GM19452 (cell line): ENCODE measurements at regions not wholly inside any gene's neighbourhood (a gene's known extent, or its start where the extent isn't known, plus 50 kb on each side); places are given as distances from the start of the nearest gene placed in this dataset.
"Not testable (repeated sequence)": the region's sequence is repeated elsewhere in the genome, so short reads cannot be mapped to it uniquely, and the experiment has no call there.

ENCODE experiments used
- ATAC-seq: cut with Tn5 transposase; IDR thresholded peaks from one replicate; pipeline ENCODE4 v1.9.1; 2021; ENCODE audit not compliant: unreplicated experiment

GRCh38 chr12:46982629-46983392, 96.6 kb upstream of the PCED1B start:
- no peak for ATAC-seq

DNA sequence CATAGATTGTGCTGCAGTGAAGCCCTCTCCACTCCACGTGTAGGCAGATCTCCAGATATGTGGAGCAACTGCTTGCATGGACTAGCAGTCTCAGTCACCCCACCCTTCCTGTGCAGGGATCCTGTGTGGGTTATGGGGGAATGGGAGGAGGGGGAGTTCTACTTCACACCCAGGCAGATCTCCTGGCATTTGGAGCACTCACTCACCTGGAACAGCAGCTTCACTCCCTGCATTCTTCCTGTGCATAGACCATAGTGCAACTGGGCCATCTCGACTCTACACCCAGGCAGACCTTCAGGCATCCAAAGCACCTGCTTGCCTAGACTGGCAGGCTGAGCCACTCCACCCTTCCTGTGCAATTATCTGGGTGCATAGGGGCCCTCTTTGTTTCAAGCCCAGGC, 96.0 kb upstream of the PCED1B start:
- no peak for ATAC-seq

DNA sequence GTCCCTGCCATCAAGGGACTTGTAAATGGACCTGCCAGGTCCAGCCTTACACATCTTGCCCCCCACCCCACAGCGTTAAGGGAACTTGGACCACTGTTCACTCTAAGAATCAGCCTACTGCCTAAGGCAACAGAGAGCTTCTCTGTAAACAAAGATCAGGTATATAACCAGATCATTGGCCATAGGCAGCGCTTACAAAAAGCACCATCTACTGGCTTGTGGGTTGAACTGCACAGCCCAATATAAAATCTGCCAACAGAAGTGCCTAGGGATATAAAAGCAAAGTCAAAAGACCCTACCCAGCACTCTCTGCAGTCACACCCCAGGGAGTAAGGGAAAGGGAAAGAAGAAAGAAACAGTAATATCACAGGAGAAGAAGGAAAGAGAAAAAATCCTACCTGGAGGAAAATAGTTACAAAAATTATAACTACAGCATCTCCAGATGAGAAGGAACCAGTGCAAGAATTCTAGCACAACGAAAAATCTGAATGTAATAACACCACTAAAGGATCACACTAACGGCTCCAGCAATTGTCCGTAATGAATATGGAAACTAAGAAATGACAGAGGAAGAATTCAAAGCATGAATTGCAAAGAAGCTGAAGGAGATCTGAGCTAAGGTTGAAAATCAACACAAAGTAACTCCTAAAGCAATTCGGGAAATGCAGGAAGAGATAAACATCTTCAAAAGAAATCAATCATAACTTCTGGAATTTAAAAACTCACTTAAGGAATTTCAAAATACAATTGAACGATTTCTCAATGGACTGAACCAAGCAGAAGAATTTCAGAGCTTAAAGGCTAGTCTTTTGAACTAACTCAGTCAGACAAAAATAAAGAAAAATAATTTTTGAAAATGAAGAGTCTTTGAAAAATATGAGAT, 95.2 kb upstream of the PCED1B start:
- no peak for ATAC-seq

DNA sequence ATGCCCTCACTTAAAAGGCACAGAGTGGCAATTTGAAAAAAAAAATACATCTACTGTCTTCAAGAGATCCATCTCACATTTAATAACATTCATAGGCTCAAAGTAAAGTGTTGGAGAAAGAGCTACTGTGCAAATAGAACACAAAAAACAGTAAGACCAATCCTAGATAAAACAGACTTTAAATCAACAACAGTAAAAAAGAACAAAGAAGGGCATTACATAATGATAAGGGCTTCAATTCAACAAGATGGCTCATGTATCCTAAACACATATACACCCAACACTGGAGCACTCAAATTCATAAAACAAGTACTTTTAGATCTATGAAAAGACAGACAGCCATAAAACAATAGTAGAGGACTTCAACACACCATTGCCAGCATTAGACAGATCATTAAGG, 93.6 kb upstream of the PCED1B start:
- no peak for ATAC-seq

DNA sequence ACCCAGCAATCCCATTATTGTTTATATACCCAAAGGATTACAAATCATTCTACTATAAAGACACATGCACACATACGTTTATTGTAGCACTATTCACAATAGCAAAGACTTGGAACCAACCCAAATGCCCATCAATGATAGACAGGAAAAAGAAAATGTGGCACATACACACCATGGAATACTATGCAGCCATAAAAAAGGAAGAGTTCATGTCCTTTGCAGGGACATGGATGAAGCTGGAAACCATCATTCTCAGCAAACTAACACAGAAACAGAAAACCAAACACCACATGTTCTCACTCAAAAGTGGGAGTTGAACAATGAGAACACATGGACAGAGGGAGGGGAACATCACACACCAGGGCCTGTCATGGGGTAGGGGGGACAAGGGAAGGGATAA, 91.3 kb upstream of the PCED1B start:
- not testable (repeated sequence) for ATAC-seq

DNA sequence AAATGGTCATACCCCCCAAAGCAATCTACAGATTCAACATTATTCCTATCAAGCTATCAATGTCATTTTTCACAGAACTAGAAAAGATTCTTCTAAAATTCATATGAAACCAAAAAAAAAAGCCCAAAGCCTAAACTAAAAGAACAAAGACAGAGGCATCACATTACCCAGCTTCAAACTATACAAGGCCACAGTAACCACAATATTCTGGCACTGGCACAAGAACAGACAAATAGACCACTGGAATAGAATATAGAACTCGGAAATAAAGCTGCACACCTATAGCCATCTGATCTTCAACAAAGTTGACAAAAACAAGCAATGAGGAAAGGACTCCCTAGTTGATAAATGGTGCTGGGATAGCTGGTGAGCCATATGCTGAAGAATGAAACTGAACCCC, 89.2 kb upstream of the PCED1B start:
- ATAC-seq: no peak

GRCh38 chr12:46992051-46992450, 87.4 kb upstream of the PCED1B start:
- ATAC-seq: not testable (repeated sequence)

DNA sequence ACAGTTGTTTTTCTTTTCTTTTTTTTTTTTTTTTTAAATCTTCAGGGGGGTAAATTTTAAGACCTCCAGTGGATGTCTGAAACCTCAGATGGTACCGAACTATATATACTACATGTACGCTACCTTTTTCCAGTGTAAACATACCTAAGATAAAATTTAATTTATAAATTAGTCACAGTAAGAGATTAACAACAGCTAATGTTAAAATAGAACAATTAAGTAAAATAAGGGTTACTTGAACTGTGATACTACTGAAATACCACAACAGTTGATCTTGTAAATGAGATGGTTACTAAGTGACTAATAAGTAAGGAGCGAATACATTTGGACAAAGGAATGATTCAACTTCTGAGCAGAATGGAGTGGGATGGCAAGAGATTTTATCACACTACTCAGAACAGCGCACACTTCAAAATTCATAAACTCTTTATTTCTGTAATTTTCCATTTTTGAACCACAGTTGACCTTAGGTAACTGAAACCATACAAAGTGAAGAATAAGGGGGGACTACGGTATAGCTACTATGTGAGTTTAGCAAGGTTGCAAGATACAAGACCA, 80.5 kb upstream of the PCED1B start:
- no peak for ATAC-seq

DNA sequence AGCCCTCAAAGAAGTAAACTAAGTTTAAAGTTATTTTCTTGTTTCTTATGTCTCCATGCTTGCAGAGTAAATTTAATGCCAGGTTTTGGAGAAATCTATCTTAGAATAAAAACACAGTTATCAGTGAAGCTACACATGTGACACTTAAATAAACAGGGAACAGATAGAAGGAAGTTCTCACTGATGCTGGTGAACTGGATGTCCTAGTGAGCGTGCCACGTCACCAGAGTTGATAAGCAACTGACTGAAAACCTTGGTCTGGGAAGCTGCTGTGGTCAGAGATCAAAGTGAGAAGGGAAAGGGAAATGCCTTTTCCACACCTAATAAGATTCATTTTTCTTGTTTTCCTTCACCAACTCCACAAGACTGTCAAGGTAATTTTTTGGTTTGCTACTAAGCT, 74.8 kb upstream of the PCED1B start:
- no peak for ATAC-seq

GRCh38 chr12:47007048-47007447, 72.4 kb upstream of the PCED1B start:
- ATAC-seq: no peak

GRCh38 chr12:47012552-47012951, 66.9 kb upstream of the PCED1B start:
- ATAC-seq: no peak

DNA sequence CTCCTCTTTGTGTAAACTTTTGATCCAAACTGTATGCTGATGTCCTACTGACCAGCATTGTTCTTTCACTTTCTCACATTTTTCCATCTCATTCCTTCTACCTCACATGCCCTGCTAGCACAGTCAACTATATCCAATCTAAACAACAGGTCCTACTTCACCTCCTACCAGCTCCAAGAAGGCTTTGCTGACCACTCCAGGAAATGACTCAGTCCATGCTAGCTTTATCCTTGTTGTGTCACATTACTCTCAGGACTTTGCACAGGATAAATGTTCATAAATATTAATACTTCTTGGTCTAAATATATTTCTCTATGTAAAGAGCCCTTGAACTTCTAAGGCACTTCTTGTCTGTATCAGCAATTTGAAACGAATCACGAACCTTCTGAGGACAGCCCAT, 64.9 kb upstream of the PCED1B start:
- ATAC-seq: no peak

DNA sequence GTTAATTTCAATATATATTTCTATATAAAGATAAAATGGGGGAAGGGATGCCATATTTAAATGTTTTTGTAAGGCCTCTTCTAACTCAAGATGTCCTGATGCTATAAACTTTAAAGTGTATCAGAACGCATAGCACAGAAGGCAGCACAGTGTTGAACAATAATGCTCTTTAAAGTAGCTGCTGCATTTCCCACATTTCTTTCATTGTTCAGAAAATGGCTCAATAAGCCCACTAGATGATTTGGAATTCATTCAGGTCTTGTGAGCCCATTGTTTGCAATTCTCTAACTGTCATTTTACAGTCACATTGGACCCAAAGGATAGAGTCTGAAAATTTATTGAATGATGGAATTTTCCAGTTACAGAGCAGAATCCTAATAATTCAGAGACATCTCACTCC, 64.0 kb upstream of the PCED1B start:
- ATAC-seq: no peak

DNA sequence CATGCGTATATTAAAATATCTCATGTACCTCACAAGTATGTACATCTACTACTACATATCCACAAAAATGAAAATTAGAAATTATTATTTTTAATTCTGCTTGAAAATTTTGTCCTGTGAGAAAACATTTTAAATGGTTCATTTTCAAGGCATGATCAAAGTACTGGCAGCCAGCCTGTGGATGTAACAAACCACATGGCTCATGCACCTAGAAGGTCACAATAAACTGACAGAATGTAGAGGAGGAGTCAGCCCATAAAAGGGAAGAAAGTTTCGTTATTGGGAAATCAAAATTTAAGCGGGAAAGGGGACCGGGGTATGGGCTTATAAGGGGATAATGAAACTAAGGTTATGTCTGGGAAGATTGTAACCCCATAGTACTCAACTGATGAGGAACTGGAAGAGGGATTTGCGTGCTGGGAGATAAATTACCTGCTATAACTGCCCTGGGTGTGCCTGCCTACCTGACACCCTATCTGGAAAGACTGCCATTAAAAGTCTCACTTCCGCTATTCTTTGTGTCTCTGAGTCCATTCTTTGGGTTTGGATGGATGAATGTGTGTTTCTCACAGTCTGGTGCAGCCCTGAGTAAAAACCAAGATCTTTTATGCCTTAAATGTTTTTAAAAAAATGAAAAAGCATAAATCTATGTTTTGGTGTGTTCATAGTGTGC, 62.2 kb upstream of the PCED1B start:
- ATAC-seq: no peak

DNA sequence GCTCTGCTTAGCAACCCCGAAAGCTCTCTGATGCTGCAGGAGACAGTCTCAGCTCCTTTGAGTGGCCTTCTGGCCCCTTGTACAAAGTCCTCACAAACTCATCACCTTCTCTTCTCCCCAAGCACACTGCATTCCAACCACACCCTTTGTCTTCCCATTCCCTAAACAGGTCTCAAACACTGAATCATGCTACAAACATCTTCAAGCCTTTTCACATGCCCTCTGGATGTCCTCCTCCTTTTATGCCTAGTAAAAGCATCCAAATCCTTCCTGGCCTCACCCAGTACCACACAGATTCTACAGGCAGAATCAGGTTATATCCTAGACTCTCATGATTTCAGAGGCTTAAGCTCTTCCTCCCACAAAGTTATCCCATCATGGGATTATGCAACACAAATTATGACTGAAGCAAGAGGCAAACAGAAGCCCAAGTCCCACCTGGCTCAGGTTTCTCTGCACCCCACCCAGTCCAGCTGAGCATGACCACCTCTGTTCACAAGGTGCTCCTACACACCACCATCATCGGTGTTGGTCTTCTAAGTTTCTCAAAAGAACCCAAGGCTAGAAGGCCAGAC, 61.4 kb upstream of the PCED1B start:
- ATAC-seq: no peak

DNA sequence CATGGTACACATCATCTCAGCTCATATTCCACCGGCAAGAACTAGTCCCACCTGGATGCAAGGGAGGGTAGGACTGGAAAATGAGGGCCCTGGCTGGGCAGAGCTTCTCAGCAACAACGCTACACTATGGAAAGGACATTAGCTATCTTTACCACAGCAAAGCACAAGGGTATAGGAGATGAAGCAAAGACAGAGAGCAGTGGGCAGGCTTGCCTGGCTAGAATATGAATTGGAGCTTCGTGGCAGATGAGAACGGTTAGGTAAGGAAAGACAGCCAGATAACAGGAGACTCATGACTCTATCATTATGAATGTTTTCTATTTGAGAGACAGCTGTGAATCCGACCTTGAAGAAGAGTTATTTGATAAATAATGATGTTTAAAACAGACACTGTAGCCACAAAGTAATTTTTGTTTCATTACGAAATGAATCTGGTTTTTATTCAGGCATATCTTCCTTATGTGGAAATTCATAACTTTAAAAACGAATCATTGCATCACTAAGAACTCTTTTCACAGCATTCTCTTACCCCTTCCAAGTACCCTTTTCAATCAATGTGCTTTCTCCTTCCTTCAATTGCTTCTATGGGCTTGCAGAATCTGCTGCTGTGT, 59.1 kb upstream of the PCED1B start:
- no peak for ATAC-seq

DNA sequence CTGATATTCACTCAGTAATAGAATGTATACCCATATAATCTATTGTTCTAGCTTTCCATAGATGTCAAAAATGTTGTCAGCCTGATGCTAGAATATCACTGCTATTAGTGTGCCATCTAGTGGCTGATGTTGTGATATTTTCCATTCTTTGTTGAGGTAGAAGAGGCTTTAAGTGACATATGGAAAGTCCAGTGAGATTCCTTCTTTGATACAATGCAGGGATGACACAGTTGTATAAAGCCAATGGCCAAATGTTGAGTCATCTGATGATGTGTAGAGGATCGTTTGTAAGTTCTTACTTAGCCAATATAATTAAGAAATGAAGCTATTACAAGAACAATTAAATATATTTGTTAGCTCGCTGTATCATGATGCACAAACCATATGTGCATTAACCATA, 58.1 kb upstream of the PCED1B start:
- ATAC-seq: no peak

DNA sequence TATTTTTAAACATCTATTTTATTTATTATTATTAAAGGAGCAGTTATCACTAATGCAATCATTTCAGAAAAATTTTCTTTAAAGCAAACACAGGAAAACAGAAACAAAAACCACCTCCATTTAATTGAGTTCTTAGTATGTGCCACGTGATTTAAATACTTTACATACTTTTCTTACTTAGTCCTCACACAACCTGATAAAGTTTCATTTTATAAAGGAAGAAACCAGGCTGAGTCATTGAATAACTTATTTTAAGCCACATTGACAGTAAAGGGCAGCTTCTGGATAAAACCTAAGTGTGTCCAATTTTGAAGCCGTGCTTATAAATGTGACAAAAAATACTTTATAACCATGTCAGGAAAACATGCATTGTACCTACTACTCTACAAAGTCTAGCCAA, 57.1 kb upstream of the PCED1B start:
- no peak for ATAC-seq

GRCh38 chr12:47023311-47023710, 56.1 kb upstream of the PCED1B start:
- ATAC-seq: no peak

GRCh38 chr12:47023953-47024352, 55.5 kb upstream of the PCED1B start:
- ATAC-seq: no peak

DNA sequence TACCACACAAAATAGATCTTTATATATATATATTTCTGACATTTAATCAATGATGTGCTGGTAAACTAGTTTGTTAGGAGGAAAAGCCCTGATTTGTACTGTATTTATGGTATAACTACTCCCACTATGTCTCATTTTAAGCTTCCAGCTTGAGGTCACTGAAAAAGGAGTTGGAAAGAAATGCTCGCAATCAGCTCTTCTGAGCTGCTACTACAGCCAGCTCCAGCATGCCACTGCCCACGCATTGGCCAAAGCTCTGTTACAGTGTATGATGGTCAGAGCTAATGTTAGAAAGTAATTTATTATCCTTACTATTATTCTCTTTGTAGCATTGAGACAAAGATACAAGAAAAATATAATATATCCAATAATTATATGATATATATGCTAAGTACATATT, 55.0 kb upstream of the PCED1B start:
- ATAC-seq: no peak
